AG09309 (cell line): ENCODE measurements at regions not wholly inside any gene's neighbourhood (a gene's known extent, or its start where the extent isn't known, plus 50 kb on each side); places are given as distances from the start of the nearest gene placed in this dataset.

Source experiments
- DNase-seq: peaks from one replicate; pipeline ENCODE4 v3.0.0-alpha.2; 2010; ENCODE audit warnings: low read depth
- H3K4me3 ChIP-seq: 2 replicates; pipeline ENCODE4 v1.5.1; 2011; ENCODE audit warnings: mild to moderate bottlenecking, low read depth, low read length, moderate library complexity; ENCODE audit not compliant: control insufficient read depth
- CTCF ChIP-seq: IDR thresholded peaks from 2 replicates; pipeline ENCODE4 v1.5.1; 2011; ENCODE audit warnings: mild to moderate bottlenecking, low read depth, low read length, inconsistent platforms; ENCODE audit not compliant: insufficient read depth, control insufficient read depth; ENCODE audit errors: missing control alignments

- DNase-seq: no peak
- TF ChIP-seq CTCF: no peak
Measured at GRCh38 chr5:114686356-114686755, 324.5 kb downstream of the KCNN2 start.

DNA sequence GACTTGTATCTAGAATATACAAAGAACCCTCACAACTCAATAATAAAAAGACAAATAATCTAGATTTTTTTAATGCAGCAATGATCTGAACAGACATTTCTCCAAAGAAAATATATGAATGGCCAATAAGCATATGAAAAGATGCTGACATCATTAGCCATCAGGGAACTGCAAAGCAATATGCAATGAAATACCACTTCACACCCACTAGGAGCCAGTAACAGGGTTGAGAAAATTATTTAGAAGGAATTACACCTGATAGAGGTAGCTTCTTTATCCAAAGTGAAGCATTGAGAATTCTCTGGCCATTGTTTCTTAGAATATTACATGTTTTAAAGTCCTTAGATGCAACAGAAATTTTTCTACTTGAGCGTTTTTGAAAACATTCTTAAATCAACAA, 316.9 kb downstream of the KCNN2 start:
- TF ChIP-seq CTCF: no peak
- no peak overlapping the region for H3K4me3 ChIP-seq
- DNase-seq: no peak

More at GRCh38 chr5:114686356-114686755, 324.5 kb downstream of the KCNN2 start:
- H3K4me3 ChIP-seq: no peak overlapping the region

DNA sequence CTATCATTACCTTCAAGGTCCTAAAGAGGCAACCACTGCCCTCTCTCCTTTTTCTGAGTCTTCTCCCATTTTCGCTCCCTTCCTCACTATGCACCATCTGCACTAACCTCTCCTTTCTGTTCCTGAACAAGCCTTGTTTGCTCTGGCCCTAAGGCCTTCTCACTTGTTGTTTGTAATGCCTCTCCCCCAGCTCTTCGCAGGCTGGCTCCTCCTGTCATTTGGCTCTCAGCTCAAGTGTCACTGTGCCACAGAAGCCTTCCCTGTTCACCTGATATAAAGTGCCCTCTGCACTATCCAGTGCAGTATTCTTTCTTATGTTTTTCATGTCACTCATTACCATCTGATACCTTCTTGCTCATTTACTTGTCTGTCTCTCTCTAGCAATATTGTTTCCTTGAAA, 303.7 kb downstream of the KCNN2 start:
- no peak for TF ChIP-seq CTCF
- no peak for DNase-seq
- H3K4me3 ChIP-seq: no peak overlapping the region

DNA sequence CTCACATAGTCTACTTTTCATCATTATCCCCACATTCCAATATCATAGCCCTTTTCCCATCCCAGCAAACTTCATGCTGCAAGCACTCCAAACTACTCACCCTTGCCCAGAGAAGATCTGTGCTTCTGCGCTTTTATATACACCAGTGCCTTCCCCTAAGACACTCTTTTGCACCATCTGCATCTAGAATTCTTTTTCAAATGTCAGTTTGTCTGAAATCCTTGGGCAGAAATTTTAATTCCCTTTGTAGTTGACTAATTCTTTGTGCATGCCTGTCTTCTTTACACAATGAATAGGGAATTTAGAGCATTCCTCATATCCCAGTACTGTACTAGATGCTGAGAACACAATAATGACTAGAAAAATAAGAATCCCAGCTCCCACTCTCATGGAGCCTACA, 298.9 kb downstream of the KCNN2 start:
- TF ChIP-seq CTCF: no peak
- H3K4me3 ChIP-seq: no peak overlapping the region
- DNase-seq: no peak

DNA sequence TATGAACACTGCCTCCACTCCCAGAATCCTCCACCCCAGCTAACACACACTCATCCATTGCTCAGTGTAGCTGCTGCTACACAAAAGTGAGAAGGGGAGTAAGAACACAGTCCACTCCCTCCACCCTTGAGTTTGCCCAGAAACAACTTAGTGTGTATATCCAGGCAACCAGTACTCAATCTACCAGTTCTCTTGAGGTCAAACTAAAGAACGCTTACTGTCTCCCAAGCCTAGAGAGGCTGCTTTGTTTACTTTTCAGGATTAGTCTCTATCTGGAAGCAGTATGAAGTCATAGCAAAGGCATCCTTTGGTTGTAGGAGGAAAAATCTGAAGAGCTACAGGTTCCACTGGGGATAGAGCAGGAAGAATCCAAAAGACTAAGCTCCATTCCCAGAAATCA, 296.3 kb downstream of the KCNN2 start:
- no peak for DNase-seq
- H3K4me3 ChIP-seq: no peak overlapping the region
- no peak for TF ChIP-seq CTCF

DNA sequence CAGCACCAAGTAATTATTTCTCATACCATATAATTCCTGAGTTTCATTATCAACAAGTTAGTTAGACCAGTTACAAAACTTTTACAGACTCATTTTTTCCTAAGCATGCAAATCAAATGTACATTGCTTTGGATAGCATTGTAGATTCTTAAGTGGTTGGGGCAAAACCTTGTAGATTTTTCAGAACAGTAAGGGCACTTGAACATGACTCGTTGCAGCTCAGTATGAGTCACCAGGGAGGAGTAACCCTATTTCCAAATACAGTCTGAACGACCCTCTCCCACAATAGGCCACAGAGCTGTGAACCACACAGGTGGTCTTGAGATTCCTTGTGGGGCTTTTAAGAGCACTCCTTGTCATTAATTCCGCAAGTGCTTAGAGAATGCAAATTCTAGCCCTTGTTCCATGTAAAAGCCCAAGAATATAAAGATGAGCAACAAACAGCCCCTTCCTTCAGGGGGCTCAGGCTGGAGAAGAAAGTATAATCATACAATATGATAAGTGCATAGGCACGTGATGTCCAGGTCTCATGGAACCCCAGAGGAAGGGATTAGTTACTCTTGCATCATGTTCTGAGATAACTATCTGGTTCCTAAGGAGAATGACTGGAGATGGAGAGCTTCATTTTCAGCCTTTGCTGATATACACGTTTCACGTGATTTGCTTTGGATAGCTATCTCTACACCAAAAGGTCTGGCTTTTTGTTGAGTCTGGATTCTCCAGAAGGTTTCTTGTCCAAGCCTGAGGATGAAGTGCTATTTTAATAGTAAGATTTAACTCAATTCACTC, 295.7 kb downstream of the KCNN2 start:
- TF ChIP-seq CTCF: no peak
- DNase-seq: no peak
- H3K4me3 ChIP-seq: no peak overlapping the region

GRCh38 chr5:114649878-114650277, 288.0 kb downstream of the KCNN2 start:
- no peak for DNase-seq
- H3K4me3 ChIP-seq: no peak overlapping the region
- TF ChIP-seq CTCF: no peak
